Tibial artery (tissue), 4 donors: ENCODE measurements at regions not wholly inside any gene's neighbourhood (a gene's known extent, or its start where the extent isn't known, plus 50 kb on each side); places are given as distances from the start of the nearest gene placed in this dataset.

Experiments used
- DNase-seq, 2 donors: peaks; one replicate each; pipeline ENCODE4 v3.0.0-alpha.2; 2019
- H3K27ac ChIP-seq, 2 donors: fragments of 200-600 bp; sonication (generic) in 1 of 2; 1 replicate in 1 of 2; 2 replicates in 1 of 2; pipeline ENCODE4 v1.5.1; 2018 to 2019; ENCODE audit warnings: mild to moderate bottlenecking in 1 of 2
- H3K27me3 ChIP-seq, 2 donors: fragments of 200-600 bp; sonication (generic) in 1 of 2; one replicate each; pipeline versions ENCODE4 v1.5.1 to v1.6.0; 2016 to 2019
- H3K36me3 ChIP-seq, 3 donors: fragments of 200-600 bp; sonication (generic) in 2 of 3; one replicate each; pipeline ENCODE4 v1.5.1; 2016 to 2019; ENCODE audit warnings: mild to moderate bottlenecking in 2 of 3
- H3K4me1 ChIP-seq, 4 donors: fragments of 200-600 bp; sonication (generic) in 2 of 4; 1 replicate in 3 of 4; 2 replicates in 1 of 4; pipeline ENCODE4 v1.5.1; 2016 to 2019
- H3K4me3 ChIP-seq, 2 donors: fragments of 200-600 bp; sonication (generic) in 1 of 2; 1 replicate in 1 of 2; 2 replicates in 1 of 2; pipeline ENCODE4 v1.5.1; 2018 to 2019; ENCODE audit warnings: mild to moderate bottlenecking in 2 of 2
- H3K9me3 ChIP-seq, 3 donors: fragments of 200-600 bp; sonication (generic) in 1 of 3; one replicate each; pipeline ENCODE4 v1.5.1; 2016 to 2019
- CTCF ChIP-seq, 2 experiments: fragments of 200-600 bp in 1 of 2; fragments of 450-650 bp in 1 of 2; IDR thresholded peaks; one replicate each; pipeline ENCODE4 v1.5.1; 2017 to 2019; ENCODE audit warnings: antibody characterized with exemption in 2 of 2, mild to moderate bottlenecking in 1 of 2, moderate library complexity in 1 of 2
- intact Hi-C: fragments of 100-400 bp; cut with DNase I; formaldehyde crosslinking; loops from one replicate; pipeline ENCODE4 v1.15.0; 2023; ENCODE audit warnings: low total_unique reads

DNA sequence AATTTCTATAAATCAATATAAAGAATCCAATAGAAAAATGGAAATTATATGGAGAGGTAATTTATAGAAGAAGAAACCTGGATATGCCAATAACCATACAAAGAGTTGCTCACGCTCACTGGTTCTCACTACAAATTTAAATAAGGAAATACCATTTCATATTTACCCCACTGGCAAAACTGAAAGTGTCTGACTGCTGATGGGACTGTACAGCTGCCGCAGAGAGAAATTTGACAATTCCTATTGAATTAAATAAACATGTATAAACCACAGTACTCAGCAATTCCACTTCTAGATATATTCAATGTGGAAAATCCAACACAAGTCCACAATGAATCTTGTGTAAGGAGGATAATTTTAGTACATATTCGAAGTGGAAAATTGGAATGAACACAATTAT lies 830.4 kb upstream of the GRAMD2B start:
- intact Hi-C loops: no loop called here
- no peak overlapping the region for H3K4me3 ChIP-seq
- no peaks in the 10 kb centered on the region for H3K36me3 ChIP-seq
- DNase-seq: no peak
- no peaks in the 10 kb centered on the region for H3K27me3 ChIP-seq
- H3K9me3 ChIP-seq: no peaks in the 10 kb centered on the region
- no peaks in the 10 kb centered on the region for H3K4me1 ChIP-seq
- no peak for TF ChIP-seq CTCF (IDR thresholded peaks at IDR 0.05)
- H3K27ac ChIP-seq: no peak overlapping the region

DNA sequence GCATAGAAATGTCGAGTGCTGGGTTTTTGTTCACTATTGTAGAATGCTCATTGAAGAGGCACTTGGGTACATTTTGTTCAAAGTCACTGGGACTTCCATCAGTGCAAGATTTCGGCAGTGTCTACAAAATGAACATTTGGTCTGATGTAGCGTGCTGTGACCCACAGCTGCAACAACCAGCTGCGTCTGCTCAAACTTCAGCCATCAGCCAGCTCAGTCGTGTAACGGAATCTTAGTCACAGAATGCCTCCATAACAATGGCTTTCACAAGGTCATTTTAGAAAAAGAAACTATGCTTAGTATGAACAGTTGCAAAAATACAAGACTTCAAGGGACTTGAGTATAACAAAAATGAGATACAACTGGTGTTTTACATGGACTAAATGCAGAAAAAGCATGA lies 828.1 kb upstream of the GRAMD2B start:
- H3K9me3 ChIP-seq: no peaks in the 10 kb centered on the region
- H3K27me3 ChIP-seq: no peaks in the 10 kb centered on the region
- no peak overlapping the region for H3K4me3 ChIP-seq
- intact Hi-C loops: no loop called here
- H3K4me1 ChIP-seq: no peaks in the 10 kb centered on the region
- H3K36me3 ChIP-seq: no peaks in the 10 kb centered on the region
- no peak for TF ChIP-seq CTCF (IDR thresholded peaks at IDR 0.05)
- no peak for DNase-seq
- H3K27ac ChIP-seq: no peak overlapping the region

DNA sequence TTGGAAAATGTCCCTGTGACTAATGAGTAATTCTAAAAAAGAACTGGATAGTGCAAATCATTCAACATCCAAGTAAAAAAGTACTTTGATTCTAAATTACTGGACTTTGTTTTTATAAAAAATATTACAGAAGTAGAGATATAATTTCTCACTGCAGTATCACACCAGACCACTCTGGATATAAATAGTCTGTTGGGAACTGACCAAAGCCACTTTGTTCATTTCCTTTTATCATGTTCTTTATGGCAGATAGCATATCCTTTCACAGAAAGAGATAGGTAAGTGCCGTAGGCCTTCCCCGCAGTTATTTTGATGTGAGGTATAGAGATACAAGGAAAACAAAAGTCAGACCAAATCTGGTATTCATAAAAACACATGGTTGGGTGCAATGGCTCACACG lies 827.4 kb upstream of the GRAMD2B start:
- no peak for TF ChIP-seq CTCF (IDR thresholded peaks at IDR 0.05)
- Histone ChIP-seq H3K36me3 (no peaks in the 10 kb centered on the region), H3K9me3 (no peaks in the 10 kb centered on the region), H3K4me1 (no peaks in the 10 kb centered on the region), H3K27ac (no peak overlapping the region), H3K27me3 (no peaks in the 10 kb centered on the region), H3K4me3 (no peak overlapping the region)
- intact Hi-C loops: no loop called here
- DNase-seq: no peak

GRCh38 chr5:125597338-125597737 lies 825.9 kb upstream of the GRAMD2B start:
- intact Hi-C loops: no loop called here
- no peaks in the 10 kb centered on the region for H3K36me3 ChIP-seq
- DNase-seq: no peak
- no peak overlapping the region for H3K4me3 ChIP-seq
- TF ChIP-seq CTCF (IDR thresholded peaks at IDR 0.05): no peak
- H3K27me3 ChIP-seq: no peaks in the 10 kb centered on the region
- H3K4me1 ChIP-seq: no peaks in the 10 kb centered on the region
- no peak overlapping the region for H3K27ac ChIP-seq
- H3K9me3 ChIP-seq: no peaks in the 10 kb centered on the region

- Histone ChIP-seq H3K4me1 (no peaks in the 10 kb centered on the region), H3K4me3 (no peak overlapping the region), H3K36me3 (no peaks in the 10 kb centered on the region), H3K9me3 (no peaks in the 10 kb centered on the region), H3K27ac (no peak overlapping the region), H3K27me3 (no peaks in the 10 kb centered on the region)
- no peak for DNase-seq
- no peak for TF ChIP-seq CTCF (IDR thresholded peaks at IDR 0.05)
- intact Hi-C loops: no loop called here
Observed at GRCh38 chr5:125600559-125600958, 822.6 kb upstream of the GRAMD2B start.

- TF ChIP-seq CTCF (IDR thresholded peaks at IDR 0.05): no peak
- no peak for DNase-seq
Observed at GRCh38 chr5:125602184-125602583, 821.0 kb upstream of the GRAMD2B start.

More at GRCh38 chr5:125602184-125602583, 821.0 kb upstream of the GRAMD2B start:
- intact Hi-C loops: no loop called here
- Histone ChIP-seq H3K9me3 (no peaks in the 10 kb centered on the region), H3K4me3 (no peak overlapping the region), H3K4me1 (no peaks in the 10 kb centered on the region), H3K27ac (no peak overlapping the region), H3K36me3 (no peaks in the 10 kb centered on the region), H3K27me3 (no peaks in the 10 kb centered on the region)
